MCF 10A (cell line): ENCODE measurements at regions not wholly inside any gene's neighbourhood (a gene's known extent, or its start where the extent isn't known, plus 50 kb on each side); places are given as distances from the start of the nearest gene placed in this dataset.

ENCODE experiments used
- BruUV-seq: library from RNA; stranded (reverse); fragments of 400-500 nt; replicated peaks from 2 replicates; lab custom pipeline; 2021; lab: Mats Ljungman, UMichigan
- CTCF ChIA-PET: fragments of 300-600 bp; sonication (Branson Sonifier 250); formaldehyde crosslinking; extraction: SDS; loops from one replicate; lab custom pipeline; 2021; ENCODE audit warnings: antibody characterized with exemption, inconsistent platforms; lab: Yijun Ruan, JAX
- POLR2A ChIA-PET: fragments of 300-600, 350-650 bp; sonication (Branson Sonifier 250); formaldehyde crosslinking; extraction: SDS; loops from one replicate; lab custom pipeline; 2020; ENCODE audit warnings: antibody characterized with exemption, inconsistent platforms; lab: Yijun Ruan, JAX
- DNase-seq: peaks from one replicate; pipeline ENCODE4 v3.0.0-alpha.2; 2018; ENCODE audit not compliant: unreplicated experiment
- H3K27ac Mint-ChIP-seq: one replicate; pipeline ENCODE4 v1.8.0; 2022; ENCODE audit warnings: mild to moderate bottlenecking, low read depth, mixed read lengths; ENCODE audit not compliant: unreplicated experiment
- H3K27me3 Mint-ChIP-seq: one replicate; pipeline ENCODE4 v1.8.0; 2022; ENCODE audit warnings: mixed read lengths; ENCODE audit not compliant: insufficient read depth, unreplicated experiment
- H3K36me3 Mint-ChIP-seq: one replicate; pipeline ENCODE4 v1.8.0; 2022; ENCODE audit warnings: mild to moderate bottlenecking, moderate library complexity, mixed read lengths; ENCODE audit not compliant: insufficient read depth, unreplicated experiment
- H3K4me1 Mint-ChIP-seq: one replicate; pipeline ENCODE4 v1.8.0; 2022; ENCODE audit warnings: mixed read lengths; ENCODE audit not compliant: insufficient read depth, unreplicated experiment
- H3K4me3 Mint-ChIP-seq: one replicate; pipeline ENCODE4 v1.8.0; 2022; ENCODE audit warnings: mild to moderate bottlenecking, moderate library complexity, mixed read lengths; ENCODE audit not compliant: unreplicated experiment
- H3K9me3 Mint-ChIP-seq: one replicate; pipeline ENCODE4 v1.8.0; 2022; ENCODE audit warnings: mixed read lengths; ENCODE audit not compliant: unreplicated experiment
- CTCF ChIP-seq: fragments of 200-600 bp; IDR thresholded peaks from one replicate; pipeline ENCODE4 v1.8.0; 2022; ENCODE audit warnings: antibody characterized with exemption, mild to moderate bottlenecking; ENCODE audit not compliant: unreplicated experiment
- intact Hi-C: fragments of 100-400 bp; cut with micrococcal nuclease; formaldehyde crosslinking; loops from 2 replicates; pipeline ENCODE4 v1.14.1; 2022

GRCh38 chr11:106608677-106609076, 409.6 kb downstream of the GUCY1A2 start:
- no peak for TF ChIP-seq CTCF
- peak; percentile 59 for DNase-seq
- no peak overlapping the region for H3K27ac Mint-ChIP-seq
- no peaks in the 10 kb centered on the region for H3K9me3 Mint-ChIP-seq
- POLR2A ChIA-PET: no interaction called here
- CTCF ChIA-PET: interaction anchor here (0.5 to 1.6 kb wide), 3 partner anchors 10 to 301 kb away, joined by 3 to 5 read pairs (median 3); no protein-coding TSS in a partner anchor
- H3K4me1 Mint-ChIP-seq: peaks cover 13% of the 10 kb centered on the region
- intact Hi-C loops: no loop called here
- H3K4me3 Mint-ChIP-seq: no peak overlapping the region
- H3K27me3 Mint-ChIP-seq: no peaks in the 10 kb centered on the region
- no peaks in the 10 kb centered on the region for H3K36me3 Mint-ChIP-seq
- BruUV-seq: no TSS peak

- ChIA-PET CTCF (interaction anchor here (0.6 to 0.7 kb wide), 3 partner anchors 26 to 418 kb away, joined by 3 to 4 read pairs (median 3); no protein-coding TSS in a partner anchor), POLR2A (interaction anchor here (0.9 kb wide), 1 partner anchor 15 kb away, joined by 3 read pairs; no protein-coding TSS in a partner anchor)
- Mint-ChIP-seq H3K4me1 (peaks cover under 1% of the 10 kb centered on the region), H3K9me3 (peaks cover 7% of the 10 kb centered on the region), H3K27me3 (no peaks in the 10 kb centered on the region), H3K4me3 (no peak overlapping the region), H3K27ac (no peak overlapping the region), H3K36me3 (no peaks in the 10 kb centered on the region)
- no peak for TF ChIP-seq CTCF
- DNase-seq: no peak
- intact Hi-C loops: no loop called here
- BruUV-seq: no TSS peak
Observed at GRCh38 chr11:106614262-106614661, 404.0 kb downstream of the GUCY1A2 start.

- H3K4me1 Mint-ChIP-seq: peaks cover 5% of the 10 kb centered on the region
- DNase-seq: no peak
- POLR2A ChIA-PET: interaction anchor here (0.6 kb wide), 1 partner anchor 182 kb away, joined by 3 read pairs; no protein-coding TSS in a partner anchor
Observed at GRCh38 chr11:106619320-106619990, 398.8 kb downstream of the GUCY1A2 start.

More at GRCh38 chr11:106619320-106619990, 398.8 kb downstream of the GUCY1A2 start:
- intact Hi-C loops: no loop called here
- Mint-ChIP-seq H3K36me3 (no peaks in the 10 kb centered on the region), H3K4me3 (no peak overlapping the region), H3K9me3 (peaks cover 7% of the 10 kb centered on the region), H3K27ac (no peak overlapping the region), H3K27me3 (no peaks in the 10 kb centered on the region)
- CTCF ChIA-PET: interaction anchor here (0.6 to 0.7 kb wide), 2 partner anchors 11 to 338 kb away, joined by 3 to 4 read pairs; no protein-coding TSS in a partner anchor
- no TSS peak for BruUV-seq
- no peak for TF ChIP-seq CTCF
